ENCODE measurements at regions not wholly inside any gene's neighbourhood (a gene's known extent, or its start where the extent isn't known, plus 50 kb on each side); places are given as distances from the start of the nearest gene placed in this dataset.

DNA sequence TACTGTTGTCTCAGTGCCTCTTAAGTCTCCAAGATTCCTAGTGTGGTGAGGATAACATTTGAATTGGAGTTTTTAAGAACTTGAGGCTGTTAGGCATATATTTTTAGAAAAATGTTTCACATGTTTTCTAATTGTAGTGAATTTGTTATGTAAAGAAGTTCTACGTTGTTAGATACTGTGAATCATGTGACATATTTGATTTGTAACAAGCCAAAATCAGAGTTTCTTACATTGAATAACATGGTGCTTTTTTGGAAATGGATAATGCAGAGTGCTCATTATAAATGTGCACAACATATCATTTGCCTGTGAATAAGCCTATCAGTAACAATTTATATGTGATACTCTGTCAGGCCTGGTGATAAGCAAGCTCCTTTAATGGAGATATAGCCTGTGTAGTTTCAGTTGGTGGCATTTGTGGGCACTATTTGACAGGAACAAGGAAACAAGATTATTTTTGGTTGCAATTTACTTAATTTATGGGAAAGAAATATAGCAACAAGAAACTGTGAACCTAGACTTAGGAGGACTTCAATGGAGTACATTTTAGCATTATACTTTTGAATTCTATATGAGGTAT is 328.8 kb downstream of the ARPP21 start:
- no peaks in the 10 kb centered on the region for H3K27me3 Mint-ChIP-seq (ENCODE audit: insufficient read depth)
- no peaks in the 10 kb centered on the region for H3K36me3 Mint-ChIP-seq (ENCODE audit: low read depth)
- H3K4me3 Mint-ChIP-seq: no peak overlapping the region
- DNase-seq: no peak
- WGBS, 2 experiments (ENCODE audit: insufficient coverage in 1 of 2, insufficient read length in 1 of 2): 80 to 91% methylated on average over 1 of the region's 1 CpG
- H3K9me3 Mint-ChIP-seq: no peaks in the 10 kb centered on the region
- no peaks in the 10 kb centered on the region for H3K27me3 ChIP-seq (ENCODE audit: control insufficient read depth, insufficient read depth, low read length, poor library complexity, severe bottlenecking)
- no peak overlapping the region for H3K27ac ChIP-seq (ENCODE audit: low read depth, low read length)
- H3K27ac Mint-ChIP-seq: no peak overlapping the region
- H3K4me1 Mint-ChIP-seq: peaks cover 6% of the 10 kb centered on the region
- H3K4me1 ChIP-seq (ENCODE audit: control insufficient read depth, insufficient read depth, low read length): no peaks in the 10 kb centered on the region
- H3K9ac ChIP-seq (ENCODE audit: extremely low read depth, low read length, poor library complexity, severe bottlenecking): no peak overlapping the region
- no peaks in the 10 kb centered on the region for H3K36me3 ChIP-seq (ENCODE audit: control insufficient read depth, insufficient read depth, low read length)
- no peaks in the 10 kb centered on the region for H3K9me3 ChIP-seq (ENCODE audit: control insufficient read depth, low read length)
- TF ChIP-seq CTCF (conservative IDR thresholded peaks at IDR 0.05): no peak
- no peak overlapping the region for H3K4me3 ChIP-seq (ENCODE audit: low read length)

DNA sequence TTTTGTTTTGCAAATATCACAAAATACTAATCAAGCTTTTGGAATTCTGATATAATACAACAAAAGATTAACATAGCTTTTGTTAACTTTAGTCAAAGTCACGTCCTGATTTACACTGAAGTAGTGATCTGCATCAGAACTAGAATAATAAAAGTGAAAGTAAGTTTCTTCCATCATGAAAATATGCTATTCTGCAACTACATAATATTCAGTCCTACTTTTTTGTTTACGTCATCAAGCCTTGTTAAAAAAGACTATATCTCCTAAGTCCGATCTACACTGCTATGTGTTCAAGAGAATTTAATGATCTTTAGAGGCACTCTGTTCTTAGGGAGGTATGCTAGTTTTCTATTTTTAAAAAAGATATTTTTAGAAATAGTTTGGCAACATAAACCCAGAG is 330.1 kb downstream of the ARPP21 start:
- Mint-ChIP-seq H3K4me3 (no peak overlapping the region), H3K27ac (no peak overlapping the region), H3K36me3 (ENCODE audit: low read depth) (no peaks in the 10 kb centered on the region), H3K27me3 (ENCODE audit: insufficient read depth) (no peaks in the 10 kb centered on the region), H3K4me1 (peaks cover 2% of the 10 kb centered on the region), H3K9me3 (no peaks in the 10 kb centered on the region)
- TF ChIP-seq CTCF (conservative IDR thresholded peaks at IDR 0.05): no peak
- no peak overlapping the region for H3K27ac ChIP-seq (ENCODE audit: low read depth, low read length)
- no peaks in the 10 kb centered on the region for H3K36me3 ChIP-seq (ENCODE audit: control insufficient read depth, insufficient read depth, low read length)
- H3K4me1 ChIP-seq (ENCODE audit: control insufficient read depth, insufficient read depth, low read length): no peaks in the 10 kb centered on the region
- no peak for DNase-seq
- H3K27me3 ChIP-seq (ENCODE audit: control insufficient read depth, insufficient read depth, low read length, poor library complexity, severe bottlenecking): no peaks in the 10 kb centered on the region
- H3K9me3 ChIP-seq (ENCODE audit: control insufficient read depth, low read length): no peaks in the 10 kb centered on the region
- H3K4me3 ChIP-seq (ENCODE audit: low read length): no peak overlapping the region
- 94% methylated on average over 3 of the region's 3 CpGs; no CpG with 5 or more reads in 1 of the 2 experiments for WGBS, 2 experiments (ENCODE audit: insufficient coverage in 1 of 2, insufficient read length in 1 of 2)
- H3K9ac ChIP-seq (ENCODE audit: extremely low read depth, low read length, poor library complexity, severe bottlenecking): no peak overlapping the region

GRCh38 chr3:35970793-35971192 is 331.5 kb downstream of the ARPP21 start:
- Histone ChIP-seq H3K27me3 (ENCODE audit: control insufficient read depth, insufficient read depth, low read length, poor library complexity, severe bottlenecking) (no peaks in the 10 kb centered on the region), H3K4me1 (ENCODE audit: control insufficient read depth, insufficient read depth, low read length) (no peaks in the 10 kb centered on the region), H3K4me3 (ENCODE audit: low read length) (no peak overlapping the region), H3K36me3 (ENCODE audit: control insufficient read depth, insufficient read depth, low read length) (no peaks in the 10 kb centered on the region), H3K9ac (ENCODE audit: extremely low read depth, low read length, poor library complexity, severe bottlenecking) (no peak overlapping the region), H3K9me3 (ENCODE audit: control insufficient read depth, low read length) (no peaks in the 10 kb centered on the region), H3K27ac (ENCODE audit: low read depth, low read length) (no peak overlapping the region)
- DNase-seq: no peak
- Mint-ChIP-seq H3K36me3 (ENCODE audit: low read depth) (no peaks in the 10 kb centered on the region), H3K4me3 (no peak overlapping the region), H3K27ac (no peak overlapping the region), H3K9me3 (no peaks in the 10 kb centered on the region), H3K27me3 (ENCODE audit: insufficient read depth) (no peaks in the 10 kb centered on the region), H3K4me1 (peaks cover 2% of the 10 kb centered on the region)
- 96% methylated on average over 2 of the region's 2 CpGs; no CpG with 5 or more reads in 1 of the 2 experiments for WGBS, 2 experiments (ENCODE audit: insufficient coverage in 1 of 2, insufficient read length in 1 of 2)
- TF ChIP-seq CTCF (conservative IDR thresholded peaks at IDR 0.05): no peak
